GM21390 (cell line): ENCODE measurements at regions not wholly inside any gene's neighbourhood (a gene's known extent, or its start where the extent isn't known, plus 50 kb on each side); places are given as distances from the start of the nearest gene placed in this dataset.

Experiments
- ATAC-seq: cut with Tn5 transposase; IDR thresholded peaks from one replicate; pipeline ENCODE4 v1.9.1; 2021; ENCODE audit not compliant: unreplicated experiment

- no peak for ATAC-seq
These were observed 240.4 kb downstream of the SNAPC1 start for GRCh38 chr14:62002642-62003041.

- ATAC-seq, result no peak
These were observed 241.5 kb downstream of the SNAPC1 start for GRCh38 chr14:62003701-62004100.

GRCh38 chr14:62006116-62006731 lies 244.0 kb downstream of the SNAPC1 start:
- no peak for ATAC-seq

- ATAC-seq, result no peak
These were observed 253.0 kb downstream of the SNAPC1 start for GRCh38 chr14:62015243-62015642.

GRCh38 chr14:62015945-62016344 lies 253.7 kb downstream of the SNAPC1 start:
- no peak for ATAC-seq

- ATAC-seq, result no peak
These were observed 255.5 kb downstream of the SNAPC1 start for GRCh38 chr14:62017651-62018230.

GRCh38 chr14:62018606-62019005 lies 256.4 kb downstream of the SNAPC1 start:
- ATAC-seq, result no peak

GRCh38 chr14:62027958-62028357 lies 265.7 kb downstream of the SNAPC1 start:
- ATAC-seq, result no peak

- peak; percentile 67 for ATAC-seq
These were observed 267.3 kb downstream of the SNAPC1 start for GRCh38 chr14:62029569-62029924.

GRCh38 chr14:62030387-62030786 lies 268.2 kb downstream of the SNAPC1 start:
- peak; percentile 50 for ATAC-seq

- ATAC-seq, result no peak
These were observed 269.3 kb downstream of the SNAPC1 start for GRCh38 chr14:62031504-62031903.

GRCh38 chr14:62053188-62053587 lies 291.0 kb downstream of the SNAPC1 start:
- peak; percentile 89 for ATAC-seq

GRCh38 chr14:62056789-62057188 lies 294.6 kb downstream of the SNAPC1 start:
- ATAC-seq, result no peak

- no peak for ATAC-seq
These were observed 300.4 kb downstream of the SNAPC1 start for GRCh38 chr14:62062645-62063044.

- ATAC-seq, result no peak
These were observed 302.6 kb downstream of the SNAPC1 start for GRCh38 chr14:62064751-62065323.

GRCh38 chr14:62066304-62066703 lies 304.1 kb downstream of the SNAPC1 start:
- ATAC-seq, result no peak

- no peak for ATAC-seq
These were observed 308.8 kb downstream of the SNAPC1 start for GRCh38 chr14:62071039-62071438.

- no peak for ATAC-seq
These were observed 314.1 kb downstream of the SNAPC1 start for GRCh38 chr14:62076368-62076767.

- no peak for ATAC-seq
These were observed 314.8 kb downstream of the SNAPC1 start for GRCh38 chr14:62076825-62077605.

- no peak for ATAC-seq
These were observed 315.5 kb downstream of the SNAPC1 start for GRCh38 chr14:62077676-62078261.

- peak; percentile 51 for ATAC-seq
These were observed 316.8 kb downstream of the SNAPC1 start for GRCh38 chr14:62079038-62079437.
